Neuronal stem cell (in vitro differentiated cells): ENCODE measurements at regions not wholly inside any gene's neighbourhood (a gene's known extent, or its start where the extent isn't known, plus 50 kb on each side); places are given as distances from the start of the nearest gene placed in this dataset.

ENCODE experiments used
- DNase-seq: peaks from one replicate; pipeline ENCODE4 v3.0.0-alpha.2; 2013; ENCODE audit warnings: low spot score
- H2AFZ ChIP-seq: one replicate; pipeline ENCODE4 v1.6.1; 2013; ENCODE audit warnings: mild to moderate bottlenecking, low read length, inconsistent platforms
- H2AK5ac ChIP-seq: 2 replicates; pipeline ENCODE4 v1.6.1; 2013; ENCODE audit warnings: low read depth, mild to moderate bottlenecking, inconsistent platforms, low read length, moderate library complexity, mixed read lengths
- H2BK120ac ChIP-seq: 2 replicates; pipeline ENCODE4 v1.6.1; 2013; ENCODE audit warnings: low read depth, mild to moderate bottlenecking, inconsistent platforms, low read length, moderate library complexity, mixed read lengths
- H2BK12ac ChIP-seq: one replicate; pipeline ENCODE4 v1.6.1; 2013; ENCODE audit warnings: low read length, inconsistent platforms
- H2BK15ac ChIP-seq: 2 replicates; pipeline ENCODE4 v1.6.1; 2013; ENCODE audit warnings: mild to moderate bottlenecking, low read length, inconsistent platforms, mixed read lengths
- H2BK5ac ChIP-seq: one replicate; pipeline ENCODE4 v1.6.1; 2013; ENCODE audit warnings: inconsistent platforms, mild to moderate bottlenecking, low read length, moderate library complexity
- H3K14ac ChIP-seq: one replicate; pipeline ENCODE4 v1.6.1; 2013; ENCODE audit warnings: low read length, inconsistent platforms
- H3K18ac ChIP-seq: 2 replicates; pipeline ENCODE4 v1.6.1; 2013; ENCODE audit warnings: low read length, inconsistent platforms
- H3K23ac ChIP-seq: 2 replicates; pipeline ENCODE4 v1.6.1; 2013; ENCODE audit warnings: low read depth, mild to moderate bottlenecking, mixed read lengths, low read length, inconsistent platforms; ENCODE audit not compliant: poor library complexity
- H3K27ac ChIP-seq: replicated peaks from 3 replicates; pipeline ENCODE4 v1.5.1; 2013; ENCODE audit warnings: low read length, inconsistent platforms
- H3K27me3 ChIP-seq, 3 experiments: 2 replicates each; pipeline ENCODE4 v1.6.1; 2013; ENCODE audit warnings: low read length in 3 of 3, mild to moderate bottlenecking in 2 of 3, inconsistent platforms in 1 of 3, low read depth in 1 of 3, mixed read lengths in 1 of 3, moderate library complexity in 1 of 3; ENCODE audit not compliant: control insufficient read depth in 3 of 3, insufficient read depth in 3 of 3
- H3K36me3 ChIP-seq, 2 donors: replicated peaks in 1 of 2; 2 replicates each; pipeline ENCODE4 v1.6.1; 2013; ENCODE audit warnings: low read length in 2 of 2; ENCODE audit not compliant: control insufficient read depth in 2 of 2, insufficient read depth in 2 of 2
- H3K4ac ChIP-seq: 2 replicates; pipeline ENCODE4 v1.6.1; 2013; ENCODE audit warnings: inconsistent platforms, mild to moderate bottlenecking, low read length, moderate library complexity
- H3K4me1 ChIP-seq, 2 donors: 1 replicate in 1 of 2; 2 replicates in 1 of 2; pipeline ENCODE4 v1.6.1; 2013; ENCODE audit warnings: low read length in 2 of 2, low read depth in 1 of 2; ENCODE audit not compliant: control insufficient read depth in 2 of 2, insufficient read depth in 1 of 2
- H3K4me2 ChIP-seq: one replicate; pipeline ENCODE4 v1.6.1; 2013; ENCODE audit warnings: mild to moderate bottlenecking, low read length, inconsistent platforms; ENCODE audit not compliant: insufficient read depth, poor library complexity, severe bottlenecking
- H3K4me3 ChIP-seq, 2 donors: 2 replicates each; pipeline ENCODE4 v1.5.1; 2013; ENCODE audit warnings: low read length in 2 of 2, mild to moderate bottlenecking in 2 of 2, inconsistent platforms in 1 of 2, moderate library complexity in 1 of 2
- H3K79me1 ChIP-seq: one replicate; pipeline ENCODE4 v1.6.1; 2013; ENCODE audit warnings: low read depth, mild to moderate bottlenecking, inconsistent platforms, low read length, moderate library complexity
- H3K9ac ChIP-seq: one replicate; pipeline ENCODE4 v1.6.1; 2013; ENCODE audit warnings: mild to moderate bottlenecking, low read depth, low read length, inconsistent platforms; ENCODE audit not compliant: poor library complexity
- H3K9me3 ChIP-seq, 2 donors: replicated peaks in 1 of 2; 2 replicates each; pipeline versions ENCODE3 to v1.6.1; 2013; ENCODE audit warnings: low read length in 2 of 2, mild to moderate bottlenecking in 2 of 2, inconsistent platforms in 1 of 2, low read depth in 1 of 2, mixed read lengths in 1 of 2, moderate library complexity in 1 of 2; ENCODE audit not compliant: control insufficient read depth in 2 of 2, insufficient read depth in 1 of 2
- H4K8ac ChIP-seq: one replicate; pipeline ENCODE4 v1.6.1; 2013; ENCODE audit warnings: low read depth, mild to moderate bottlenecking, inconsistent platforms, low read length, moderate library complexity
- H4K91ac ChIP-seq: one replicate; pipeline ENCODE4 v1.6.1; 2013; ENCODE audit warnings: low read length, low read depth, mild to moderate bottlenecking, inconsistent platforms; ENCODE audit not compliant: poor library complexity
- WGBS, 2 donors: extraction: QIAGEN DNeasy Blood & Tissue Kit; methylation state at CpG; one replicate each; pipeline ENCODE4 v1.1.7; 2013; ENCODE audit warnings: missing lambda C conversion rate in 2 of 2, mixed read lengths in 1 of 2; ENCODE audit not compliant: insufficient read length in 2 of 2, insufficient replicate concordance in 1 of 2; ENCODE audit errors: extremely low coverage in 2 of 2; 5-methylcytosine and 5-hydroxymethylcytosine counted together

DNA sequence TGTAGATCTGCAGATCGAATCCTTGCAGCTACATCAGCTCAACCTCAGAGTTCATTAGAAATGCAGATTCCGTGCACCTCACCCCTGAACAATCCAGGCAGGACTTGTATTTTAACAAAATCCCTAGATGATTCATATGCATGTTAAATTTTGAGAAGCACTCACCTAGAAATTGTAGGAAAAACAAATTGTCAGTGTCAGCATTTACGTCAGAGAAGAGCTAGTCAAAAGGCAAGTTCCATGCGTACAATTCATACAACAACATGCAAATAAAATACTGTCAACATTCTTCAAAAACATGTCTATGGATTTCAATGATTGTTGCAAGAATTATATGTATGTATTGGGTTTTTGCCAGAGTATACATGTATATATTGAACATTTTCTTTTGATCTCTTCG lies 504.5 kb downstream of the NLGN4X start:
- Histone ChIP-seq H2BK15ac (no peak overlapping the region), H3K4me2 (no peak overlapping the region), H3K27me3 (no peaks in the 10 kb centered on the region), H2BK5ac (no peak overlapping the region), H3K4me3 (no peak overlapping the region), H3K18ac (no peak overlapping the region), H3K79me1 (no peaks in the 10 kb centered on the region), H3K9me3 (no peaks in the 10 kb centered on the region), H3K4me1 (no peaks in the 10 kb centered on the region), H3K14ac (no peak overlapping the region), H3K23ac (no peak overlapping the region), H3K36me3 (no peaks in the 10 kb centered on the region), H3K27ac (no peak overlapping the region), H2AK5ac (no peak overlapping the region), H2AFZ (no peak overlapping the region), H3K4ac (no peak overlapping the region), H4K8ac (no peak overlapping the region), H3K9ac (no peak overlapping the region), H2BK12ac (no peak overlapping the region), H2BK120ac (no peak overlapping the region), H4K91ac (no peak overlapping the region)
- WGBS, 2 donors: no CpG with 5 or more reads among the region's 5 CpGs
- no peak for DNase-seq

DNA sequence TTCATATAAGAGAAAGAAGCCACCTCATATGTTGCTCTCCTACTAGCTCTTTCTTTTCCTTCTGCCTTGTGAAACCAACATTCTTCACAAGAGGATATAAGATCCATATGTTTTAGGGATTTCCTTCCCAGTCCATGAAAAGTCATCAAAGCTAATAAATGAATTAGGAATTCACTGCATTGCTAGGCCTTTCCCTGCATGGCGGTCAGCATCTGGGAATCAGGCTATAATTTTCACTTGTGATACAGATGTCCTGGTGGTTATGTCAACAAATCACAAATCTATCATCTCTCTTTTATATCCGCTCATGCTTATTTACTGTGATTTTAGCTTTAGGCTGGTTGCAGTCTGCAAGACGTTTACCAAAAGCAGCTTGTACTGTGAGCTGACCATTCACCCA lies 510.0 kb downstream of the NLGN4X start:
- H3K9me3 ChIP-seq: no peaks in the 10 kb centered on the region
- H3K18ac ChIP-seq: no peak overlapping the region
- no peak overlapping the region for H3K4ac ChIP-seq
- no peaks in the 10 kb centered on the region for H3K79me1 ChIP-seq
- H3K27me3 ChIP-seq: no peaks in the 10 kb centered on the region
- no peak overlapping the region for H2BK15ac ChIP-seq
- H3K4me3 ChIP-seq: no peak overlapping the region
- H2BK120ac ChIP-seq: no peak overlapping the region
- no peak overlapping the region for H4K8ac ChIP-seq
- H2AFZ ChIP-seq: no peak overlapping the region
- H2BK12ac ChIP-seq: no peak overlapping the region
- H3K23ac ChIP-seq: no peak overlapping the region
- H2BK5ac ChIP-seq: no peak overlapping the region
- H3K36me3 ChIP-seq: no peaks in the 10 kb centered on the region
- H2AK5ac ChIP-seq: no peak overlapping the region
- H4K91ac ChIP-seq: no peak overlapping the region
- no peaks in the 10 kb centered on the region for H3K4me1 ChIP-seq
- no CpG with 5 or more reads among the region's 3 CpGs for WGBS, 2 donors
- H3K9ac ChIP-seq: no peak overlapping the region
- no peak overlapping the region for H3K27ac ChIP-seq
- DNase-seq: no peak
- H3K14ac ChIP-seq: no peak overlapping the region
- H3K4me2 ChIP-seq: no peak overlapping the region

- Histone ChIP-seq H2BK5ac (no peak overlapping the region), H2AK5ac (no peak overlapping the region), H3K4me1 (no peaks in the 10 kb centered on the region), H3K4me2 (no peak overlapping the region), H3K18ac (no peak overlapping the region), H2BK15ac (no peak overlapping the region), H4K91ac (no peak overlapping the region), H3K23ac (no peak overlapping the region), H3K14ac (no peak overlapping the region), H3K27me3 (no peaks in the 10 kb centered on the region), H3K4ac (no peak overlapping the region), H3K36me3 (no peaks in the 10 kb centered on the region), H2BK12ac (no peak overlapping the region), H3K9me3 (no peaks in the 10 kb centered on the region), H2BK120ac (no peak overlapping the region), H4K8ac (no peak overlapping the region), H3K9ac (no peak overlapping the region), H3K79me1 (no peaks in the 10 kb centered on the region), H2AFZ (no peak overlapping the region), H3K4me3 (no peak overlapping the region), H3K27ac (no peak overlapping the region)
- no peak for DNase-seq
- no CpG with 5 or more reads among the region's 2 CpGs for WGBS, 2 donors
Observed at GRCh38 chrX:5716666-5717065, 512.0 kb downstream of the NLGN4X start.

GRCh38 chrX:5708251-5708650 lies 520.4 kb downstream of the NLGN4X start:
- Histone ChIP-seq H3K14ac (no peak overlapping the region), H2AK5ac (no peak overlapping the region), H2BK5ac (no peak overlapping the region), H4K8ac (no peak overlapping the region), H4K91ac (no peak overlapping the region), H2AFZ (no peak overlapping the region), H2BK15ac (no peak overlapping the region), H3K4ac (no peak overlapping the region), H2BK12ac (no peak overlapping the region), H2BK120ac (no peak overlapping the region), H3K23ac (no peak overlapping the region), H3K27ac (no peak overlapping the region), H3K18ac (no peak overlapping the region), H3K4me2 (no peak overlapping the region), H3K9ac (no peak overlapping the region), H3K79me1 (no peaks in the 10 kb centered on the region), H3K9me3 (no peaks in the 10 kb centered on the region), H3K36me3 (no peaks in the 10 kb centered on the region), H3K4me1 (no peaks in the 10 kb centered on the region), H3K4me3 (no peak overlapping the region), H3K27me3 (no peaks in the 10 kb centered on the region)
- WGBS, 2 donors: no CpG with 5 or more reads among the region's 4 CpGs
- DNase-seq: no peak
